ENCODE measurements at regions not wholly inside any gene's neighbourhood (a gene's known extent, or its start where the extent isn't known, plus 50 kb on each side); places are given as distances from the start of the nearest gene placed in this dataset.

GRCh38 chr5:9692576-9692975 is 62.4 kb upstream of the TAS2R1 start:
- RAD21 ChIA-PET (ENCODE audit: low non-redundant PET in 1 of 2, low total read pairs in 2 of 2, uncharacterized antibody in 2 of 2, unreplicated experiment in 2 of 2), result no interaction called here
- no peak overlapping the region for H3K4me2 ChIP-seq (ENCODE audit: low read length)
- no peaks in the 10 kb centered on the region for H3K79me2 ChIP-seq (ENCODE audit: insufficient read depth, low read length)
- H3K4me1 ChIP-seq (ENCODE audit: control insufficient read depth in 1 of 2, insufficient read depth in 2 of 2, low read length in 2 of 2), result no peaks in the 10 kb centered on the region
- intact Hi-C loops (cut with micrococcal nuclease), result no loop called here
- no peak for TF ChIP-seq ZBTB33 (IDR thresholded peaks at IDR 0.05; ENCODE audit: extremely low read depth, insufficient replicate concordance, low read length)
- no peak for TF ChIP-seq SP1 (IDR thresholded peaks at IDR 0.05; ENCODE audit: low read depth)
- no peak for TF ChIP-seq ZFX (IDR thresholded peaks at IDR 0.05)
- no peak for TF ChIP-seq POLR2AphosphoS5 (IDR thresholded peaks at IDR 0.05; ENCODE audit: low read depth, low read length)
- TF ChIP-seq, protein P1, sequence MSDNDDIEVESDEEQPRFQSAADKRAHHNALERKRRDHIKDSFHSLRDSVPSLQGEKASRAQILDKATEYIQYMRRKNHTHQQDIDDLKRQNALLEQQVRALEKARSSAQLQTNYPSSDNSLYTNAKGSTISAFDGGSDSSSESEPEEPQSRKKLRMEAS (IDR thresholded peaks at IDR 0.05), result no peak
- TF ChIP-seq CBX3 (IDR thresholded peaks at IDR 0.05; ENCODE audit: low read depth), result no peak
- no peak for TF ChIP-seq SIN3A (IDR thresholded peaks at IDR 0.05; ENCODE audit: low read depth)
- TF ChIP-seq CEBPB (IDR thresholded peaks at IDR 0.05; ENCODE audit: low read depth), result no peak
- TF ChIP-seq ATF3 (IDR thresholded peaks at IDR 0.05), result no peak
- no peak for TF ChIP-seq YY1 (IDR thresholded peaks at IDR 0.05; ENCODE audit: extremely low read depth, insufficient replicate concordance, low read depth, low read length)
- no peak for TF ChIP-seq ELF1 (IDR thresholded peaks at IDR 0.05; ENCODE audit: borderline replicate concordance, low read depth)
- no peak for TF ChIP-seq TCF7L2 (IDR thresholded peaks at IDR 0.05; ENCODE audit: borderline replicate concordance, extremely low read depth, insufficient read depth, insufficient read length)
- no peak for TF ChIP-seq JUND (IDR thresholded peaks at IDR 0.05)
- TF ChIP-seq, protein P2, sequence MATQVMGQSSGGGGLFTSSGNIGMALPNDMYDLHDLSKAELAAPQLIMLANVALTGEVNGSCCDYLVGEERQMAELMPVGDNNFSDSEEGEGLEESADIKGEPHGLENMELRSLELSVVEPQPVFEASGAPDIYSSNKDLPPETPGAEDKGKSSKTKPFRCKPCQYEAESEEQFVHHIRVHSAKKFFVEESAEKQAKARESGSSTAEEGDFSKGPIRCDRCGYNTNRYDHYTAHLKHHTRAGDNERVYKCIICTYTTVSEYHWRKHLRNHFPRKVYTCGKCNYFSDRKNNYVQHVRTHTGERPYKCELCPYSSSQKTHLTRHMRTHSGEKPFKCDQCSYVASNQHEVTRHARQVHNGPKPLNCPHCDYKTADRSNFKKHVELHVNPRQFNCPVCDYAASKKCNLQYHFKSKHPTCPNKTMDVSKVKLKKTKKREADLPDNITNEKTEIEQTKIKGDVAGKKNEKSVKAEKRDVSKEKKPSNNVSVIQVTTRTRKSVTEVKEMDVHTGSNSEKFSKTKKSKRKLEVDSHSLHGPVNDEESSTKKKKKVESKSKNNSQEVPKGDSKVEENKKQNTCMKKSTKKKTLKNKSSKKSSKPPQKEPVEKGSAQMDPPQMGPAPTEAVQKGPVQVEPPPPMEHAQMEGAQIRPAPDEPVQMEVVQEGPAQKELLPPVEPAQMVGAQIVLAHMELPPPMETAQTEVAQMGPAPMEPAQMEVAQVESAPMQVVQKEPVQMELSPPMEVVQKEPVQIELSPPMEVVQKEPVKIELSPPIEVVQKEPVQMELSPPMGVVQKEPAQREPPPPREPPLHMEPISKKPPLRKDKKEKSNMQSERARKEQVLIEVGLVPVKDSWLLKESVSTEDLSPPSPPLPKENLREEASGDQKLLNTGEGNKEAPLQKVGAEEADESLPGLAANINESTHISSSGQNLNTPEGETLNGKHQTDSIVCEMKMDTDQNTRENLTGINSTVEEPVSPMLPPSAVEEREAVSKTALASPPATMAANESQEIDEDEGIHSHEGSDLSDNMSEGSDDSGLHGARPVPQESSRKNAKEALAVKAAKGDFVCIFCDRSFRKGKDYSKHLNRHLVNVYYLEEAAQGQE (IDR thresholded peaks at IDR 0.05; ENCODE audit: low read depth), result no peak
- H2AFZ ChIP-seq (ENCODE audit: low read depth, low read length, poor library complexity, severe bottlenecking), result no peak overlapping the region
- CTCF ChIA-PET, result no interaction called here
- BruUV-seq (replicated peaks), result no TSS peak
- no peaks in the 10 kb centered on the region for H3K36me3 ChIP-seq (ENCODE audit: control insufficient read depth in 1 of 2, insufficient read depth in 2 of 2, low read length in 2 of 2)
- no peak overlapping the region for H3K4me3 ChIP-seq (replicated peaks in 1 of 2; ENCODE audit: low read depth in 1 of 2, low read length in 2 of 2)
- H4K20me1 ChIP-seq (ENCODE audit: insufficient read depth), result no peaks in the 10 kb centered on the region
- POLR2A ChIA-PET, result no interaction called here
- H3K9me3 ChIP-seq (ENCODE audit: control insufficient read depth in 1 of 2, insufficient read depth in 1 of 2, low read depth in 1 of 2, low read length in 2 of 2), result no peaks in the 10 kb centered on the region
- no peak overlapping the region for H3K27ac ChIP-seq (ENCODE audit: low read depth, low read length)
- H3K9ac ChIP-seq (ENCODE audit: low read length), result no peak overlapping the region
- H3K27me3 ChIP-seq (ENCODE audit: insufficient read depth, low read length), result no peaks in the 10 kb centered on the region
- no peak for ATAC-seq
- no peak for DNase-seq (ENCODE audit: low read depth, low spot score)
- no peaks in the 10 kb centered on the region for H3K9me2 ChIP-seq (ENCODE audit: insufficient read depth)
